Heart left ventricle (tissue), 16 donors: ENCODE measurements at regions not wholly inside any gene's neighbourhood (a gene's known extent, or its start where the extent isn't known, plus 50 kb on each side); places are given as distances from the start of the nearest gene placed in this dataset.

Source experiments
- ATAC-seq, 4 donors: fragments of 200-7000 bp; cut with Tn5 transposase; one replicate each; pipeline ENCODE4 v1.9.1; 2020 to 2022; ENCODE audit warnings: moderate library complexity in 4 of 4, mild to moderate bottlenecking in 3 of 4, moderate number of reproducible peaks in 1 of 4
- DNase-seq, 5 donors: peaks; one replicate each; pipeline ENCODE4 v3.0.0-alpha.2; 2020
- H3K27ac ChIP-seq, 12 donors: fragments of 200-600 bp; sonication (generic) in 4 of 12; one replicate each; pipeline versions ENCODE4 v1.5.0 to v1.8.0; 2016 to 2022; ENCODE audit warnings: mild to moderate bottlenecking in 2 of 12
- H3K27me3 ChIP-seq, 9 donors: fragments of 200-600 bp; sonication (generic) in 2 of 9; one replicate each; pipeline versions ENCODE4 v1.5.1 to v1.8.0; 2016 to 2022; ENCODE audit warnings: mild to moderate bottlenecking in 3 of 9
- H3K36me3 ChIP-seq, 9 donors: fragments of 200-600 bp; sonication (generic) in 2 of 9; one replicate each; pipeline versions ENCODE4 v1.5.0 to v1.8.0; 2018 to 2022; ENCODE audit warnings: mild to moderate bottlenecking in 2 of 9
- H3K4me1 ChIP-seq, 12 donors: fragments of 200-600 bp; sonication (generic) in 4 of 12; one replicate each; pipeline versions ENCODE4 v1.5.0 to v1.8.0; 2016 to 2022; ENCODE audit warnings: mild to moderate bottlenecking in 3 of 12
- H3K4me3 ChIP-seq, 12 donors: fragments of 200-600 bp; sonication (generic) in 4 of 12; one replicate each; pipeline versions ENCODE4 v1.5.0 to v1.8.0; 2017 to 2022; ENCODE audit warnings: mild to moderate bottlenecking in 9 of 12, moderate library complexity in 4 of 12
- H3K9me3 ChIP-seq, 12 donors: fragments of 200-600 bp; sonication (generic) in 4 of 12; one replicate each; pipeline versions ENCODE4 v1.5.0 to v1.8.0; 2016 to 2022; ENCODE audit warnings: mild to moderate bottlenecking in 1 of 12
- CTCF ChIP-seq, 12 donors: fragments of 200-600 bp; sonication (generic) in 4 of 12; IDR thresholded peaks; one replicate each; pipeline versions ENCODE4 v1.5.0 to v1.8.0; 2018 to 2022; ENCODE audit warnings: antibody characterized with exemption in 12 of 12, mild to moderate bottlenecking in 5 of 12
- POLR2A ChIP-seq, 2 donors: fragments of 450-650 bp; IDR thresholded peaks; one replicate each; pipeline ENCODE4 v1.6.1; 2017; ENCODE audit warnings: antibody characterized with exemption in 2 of 2, mild to moderate bottlenecking in 2 of 2, moderate library complexity in 2 of 2
- WGBS, 4 donors: extraction: QIAGEN DNeasy Blood & Tissue Kit in 2 of 4; methylation state at CpG; one replicate each; pipeline versions ENCODE4 v1.1.5 to v1.1.7; 2013 to 2018; 5-methylcytosine and 5-hydroxymethylcytosine counted together
- intact Hi-C, 10 donors: fragments of 100-400 bp; cut with DNase I; formaldehyde crosslinking; loops; one replicate each; pipeline versions ENCODE4 v1.11.1 to v1.14.2; 2022
- donor health status: ischemic (EF 13 %, LVEDD 7.1; RV severe dilation, severe dysfunction).
- donor health status: healthy with polysubstance abuse.
- donor health status: DM: no; HTN: yes; CAD: no.
- donor health status: DM: no; HTN: no; CAD: no.
- donor health status: ischemic (EF 25% LVEDD 6.9; RV normal size, moderate dysfunction).
- donor health status: ischemic (EF 25% LVEDD 5.7; RV mildly dilated, moderate dysfunction).
- donor health status: healthy.
- donor health status: DM: yes; HTN: yes; CAD: no.
- donor health status: ischemic (EF 35%, LVEDD 5.7; RV mildly dilated, moderate dysfunction).
- donor health status: nonischemic (EF 11% LVEDD 7.7; RV severe dilation, severe dysfunction).
- donor health status: DM: yes; HTN: yes; CAD: no.
- donor health status: PGD.
- donor health status: ischemic (EF 29% LVEDD 5.4; RV normal size, mild dysfunction).
- donor health status: nonischemic (EF 23%, LVEDD 6.1; RV moderate dilation, normal function).

- no peaks in the 10 kb centered on the region for H3K9me3 ChIP-seq
- no peaks in the 10 kb centered on the region for H3K27me3 ChIP-seq
- H3K4me1 ChIP-seq = no peaks in the 10 kb centered on the region
- DNase-seq (no peak), ATAC-seq (no peak)
- H3K4me3 ChIP-seq = no peak overlapping the region
- intact Hi-C loops = no loop called here
- no peaks in the 10 kb centered on the region for H3K36me3 ChIP-seq
- 76 to 86% (median 85%) methylated on average over 4 of the region's 4 CpGs for WGBS, 4 donors
- no peak overlapping the region for H3K27ac ChIP-seq
- TF ChIP-seq CTCF (IDR thresholded peaks at IDR 0.05) (no peak), POLR2A (IDR thresholded peaks at IDR 0.05) (no peak)
Measured at GRCh38 chr5:4987431-4987830, 152.7 kb upstream of the ADAMTS16 start.

- TF ChIP-seq POLR2A (IDR thresholded peaks at IDR 0.05) = no peak
- TF ChIP-seq CTCF (IDR thresholded peaks at IDR 0.05) = no peak
- ATAC-seq (no peak), DNase-seq (no peak)
- H3K4me3 ChIP-seq = no peak overlapping the region
- H3K4me1 ChIP-seq = no peaks in the 10 kb centered on the region
- no peak overlapping the region for H3K27ac ChIP-seq
- no peaks in the 10 kb centered on the region for H3K36me3 ChIP-seq
- H3K27me3 ChIP-seq = no peaks in the 10 kb centered on the region
- intact Hi-C loops = no loop called here
- 75 to 83% (median 75%) methylated on average over 1 of the region's 1 CpG for WGBS, 4 donors
- no peaks in the 10 kb centered on the region for H3K9me3 ChIP-seq
Measured at GRCh38 chr5:4989118-4989517, 151.0 kb upstream of the ADAMTS16 start.

- intact Hi-C loops = no loop called here
- H3K4me1 ChIP-seq = no peaks in the 10 kb centered on the region
- H3K36me3 ChIP-seq = no peaks in the 10 kb centered on the region
- TF ChIP-seq POLR2A (IDR thresholded peaks at IDR 0.05) = no peak
- TF ChIP-seq CTCF (IDR thresholded peaks at IDR 0.05) = no peak
- DNase-seq (no peak), ATAC-seq (no peak)
- no peak overlapping the region for H3K4me3 ChIP-seq
- H3K27ac ChIP-seq = no peak overlapping the region
- no peaks in the 10 kb centered on the region for H3K27me3 ChIP-seq
- WGBS, 4 donors = 78 to 85% (median 81%) methylated on average over 5 of the region's 5 CpGs
- peaks cover 0 to 3% (median 0%) of the 10 kb centered on the region in 12 donors for H3K9me3 ChIP-seq
Measured at GRCh38 chr5:4990017-4990416, 150.1 kb upstream of the ADAMTS16 start.

- no peak overlapping the region for H3K27ac ChIP-seq
- H3K27me3 ChIP-seq = no peaks in the 10 kb centered on the region
- intact Hi-C loops = no loop called here
- ATAC-seq (no peak), DNase-seq (no peak)
- 69 to 78% (median 74%) methylated on average over 4 of the region's 4 CpGs for WGBS, 4 donors
- no peak overlapping the region for H3K4me3 ChIP-seq
- H3K36me3 ChIP-seq = no peaks in the 10 kb centered on the region
- peaks cover 0 to 3% (median 0%) of the 10 kb centered on the region in 12 donors for H3K9me3 ChIP-seq
- TF ChIP-seq POLR2A (IDR thresholded peaks at IDR 0.05) = no peak
- TF ChIP-seq CTCF (IDR thresholded peaks at IDR 0.05) = no peak
- no peaks in the 10 kb centered on the region for H3K4me1 ChIP-seq
Measured at GRCh38 chr5:4990462-4990861, 149.7 kb upstream of the ADAMTS16 start.
